Gastroesophageal sphincter (tissue), 4 donors: ENCODE measurements at regions not wholly inside any gene's neighbourhood (a gene's known extent, or its start where the extent isn't known, plus 50 kb on each side); places are given as distances from the start of the nearest gene placed in this dataset.

ENCODE experiments used
- ATAC-seq: fragments of 150-250 bp; one replicate; pipeline ENCODE4 v1.9.1; 2016; ENCODE audit warnings: mild to moderate bottlenecking, moderate library complexity
- H3K27ac ChIP-seq, 4 donors: fragments of 200-600 bp; sonication (generic) in 3 of 4; 1 replicate in 3 of 4; 2 replicates in 1 of 4; pipeline ENCODE4 v1.5.1; 2016 to 2019
- H3K27me3 ChIP-seq: fragments of 200-600 bp; sonication (generic); one replicate; pipeline ENCODE4 v1.5.1; 2019
- H3K36me3 ChIP-seq, 2 donors: fragments of 200-600 bp; sonication (generic); one replicate each; pipeline ENCODE4 v1.5.1; 2019; ENCODE audit warnings: control low read depth in 1 of 2
- H3K4me1 ChIP-seq, 3 donors: fragments of 200-600 bp; sonication (generic); 1 replicate in 2 of 3; 2 replicates in 1 of 3; pipeline ENCODE4 v1.5.1; 2016 to 2019; ENCODE audit warnings: control low read depth in 2 of 3
- H3K4me3 ChIP-seq, 2 donors: fragments of 200-600 bp; sonication (generic); one replicate each; pipeline ENCODE4 v1.5.1; 2019; ENCODE audit warnings: mild to moderate bottlenecking in 1 of 2, moderate library complexity in 1 of 2
- H3K9me3 ChIP-seq, 3 donors: fragments of 200-600 bp; sonication (generic); one replicate each; pipeline ENCODE4 v1.5.1; 2017 to 2019; ENCODE audit warnings: control low read depth in 2 of 3
- EP300 ChIP-seq: sonication (generic); formaldehyde crosslinking; IDR thresholded peaks from one replicate; pipeline ENCODE4 v1.6.1; 2017; ENCODE audit warnings: antibody characterized with exemption, mild to moderate bottlenecking
- POLR2A ChIP-seq, 2 donors: fragments of 450-650 bp; IDR thresholded peaks; one replicate each; pipeline ENCODE4 v1.6.1; 2017; ENCODE audit warnings: antibody characterized with exemption in 2 of 2, mild to moderate bottlenecking in 2 of 2, moderate library complexity in 1 of 2
- POLR2AphosphoS5 ChIP-seq: sonication (generic); formaldehyde crosslinking; IDR thresholded peaks from one replicate; pipeline ENCODE4 v1.6.1; 2017; ENCODE audit warnings: antibody characterized with exemption
- WGBS, 2 donors: methylation state at CpG; one replicate each; pipeline ENCODE4 v1.1.5; 2018; ENCODE audit warnings: low coverage in 1 of 2; 5-methylcytosine and 5-hydroxymethylcytosine counted together
- TF ChIP-seq, protein P1 (sequence below), 4 experiments: fragments of 200-600 bp in 2 of 4; fragments of 450-650 bp in 2 of 4; sonication (generic) in 1 of 4; IDR thresholded peaks; one replicate each; pipeline ENCODE4 v1.5.1; 2017 to 2019; ENCODE audit warnings: antibody characterized with exemption in 4 of 4, mild to moderate bottlenecking in 2 of 4, moderate library complexity in 2 of 4

DNA sequence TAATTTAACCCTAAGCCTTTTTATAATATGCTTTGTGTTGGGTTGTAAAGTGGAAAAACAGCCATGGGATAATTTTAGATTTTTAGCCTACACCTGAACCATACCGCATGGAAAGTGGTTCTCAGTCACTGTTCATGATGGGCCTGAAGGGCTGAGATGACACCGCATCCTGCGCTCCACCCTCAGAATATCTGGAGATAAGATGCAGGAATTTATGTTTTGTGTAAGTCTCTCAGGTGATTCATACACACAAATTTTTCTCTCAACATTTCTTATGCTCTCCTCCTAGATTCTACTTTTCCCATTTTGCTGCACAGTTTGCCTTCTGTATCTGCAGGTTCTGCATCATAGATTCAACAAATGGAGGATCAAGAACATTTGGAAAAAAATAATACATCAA lies 191.3 kb upstream of the PHACTR1 start:
- no peak overlapping the region for H3K4me3 ChIP-seq
- 97 to 98% methylated on average over 3 of the region's 3 CpGs for WGBS, 2 donors
- H3K4me1 ChIP-seq: peaks cover 0 to 19% (median 0%) of the 10 kb centered on the region in 3 donors
- no peak for ATAC-seq
- TF ChIP-seq EP300: no peak
- TF ChIP-seq POLR2A (IDR thresholded peaks at IDR 0.05): no peak
- TF ChIP-seq POLR2AphosphoS5: no peak
- TF ChIP-seq, protein P1, sequence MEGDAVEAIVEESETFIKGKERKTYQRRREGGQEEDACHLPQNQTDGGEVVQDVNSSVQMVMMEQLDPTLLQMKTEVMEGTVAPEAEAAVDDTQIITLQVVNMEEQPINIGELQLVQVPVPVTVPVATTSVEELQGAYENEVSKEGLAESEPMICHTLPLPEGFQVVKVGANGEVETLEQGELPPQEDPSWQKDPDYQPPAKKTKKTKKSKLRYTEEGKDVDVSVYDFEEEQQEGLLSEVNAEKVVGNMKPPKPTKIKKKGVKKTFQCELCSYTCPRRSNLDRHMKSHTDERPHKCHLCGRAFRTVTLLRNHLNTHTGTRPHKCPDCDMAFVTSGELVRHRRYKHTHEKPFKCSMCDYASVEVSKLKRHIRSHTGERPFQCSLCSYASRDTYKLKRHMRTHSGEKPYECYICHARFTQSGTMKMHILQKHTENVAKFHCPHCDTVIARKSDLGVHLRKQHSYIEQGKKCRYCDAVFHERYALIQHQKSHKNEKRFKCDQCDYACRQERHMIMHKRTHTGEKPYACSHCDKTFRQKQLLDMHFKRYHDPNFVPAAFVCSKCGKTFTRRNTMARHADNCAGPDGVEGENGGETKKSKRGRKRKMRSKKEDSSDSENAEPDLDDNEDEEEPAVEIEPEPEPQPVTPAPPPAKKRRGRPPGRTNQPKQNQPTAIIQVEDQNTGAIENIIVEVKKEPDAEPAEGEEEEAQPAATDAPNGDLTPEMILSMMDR (IDR thresholded peaks at IDR 0.05): no peak
- no peak overlapping the region for H3K27ac ChIP-seq
- H3K36me3 ChIP-seq: no peaks in the 10 kb centered on the region
- H3K9me3 ChIP-seq: peaks cover 0 to 10% (median 0%) of the 10 kb centered on the region in 3 donors
- H3K27me3 ChIP-seq: no peaks in the 10 kb centered on the region

GRCh38 chr6:12527339-12527738 lies 189.2 kb upstream of the PHACTR1 start:
- H3K36me3 ChIP-seq: no peaks in the 10 kb centered on the region
- ATAC-seq: no peak
- no peak for TF ChIP-seq POLR2AphosphoS5
- no peak for TF ChIP-seq POLR2A (IDR thresholded peaks at IDR 0.05)
- no peak for TF ChIP-seq EP300
- TF ChIP-seq, protein P1 (IDR thresholded peaks at IDR 0.05): no peak
- no peak overlapping the region for H3K4me3 ChIP-seq
- peaks cover 0 to 19% (median 0%) of the 10 kb centered on the region in 3 donors for H3K4me1 ChIP-seq
- peaks cover 0 to 10% (median 0%) of the 10 kb centered on the region in 3 donors for H3K9me3 ChIP-seq
- H3K27ac ChIP-seq: no peak overlapping the region
- H3K27me3 ChIP-seq: no peaks in the 10 kb centered on the region
- WGBS, 2 donors: 62 to 95% methylated on average over 2 of the region's 2 CpGs

DNA sequence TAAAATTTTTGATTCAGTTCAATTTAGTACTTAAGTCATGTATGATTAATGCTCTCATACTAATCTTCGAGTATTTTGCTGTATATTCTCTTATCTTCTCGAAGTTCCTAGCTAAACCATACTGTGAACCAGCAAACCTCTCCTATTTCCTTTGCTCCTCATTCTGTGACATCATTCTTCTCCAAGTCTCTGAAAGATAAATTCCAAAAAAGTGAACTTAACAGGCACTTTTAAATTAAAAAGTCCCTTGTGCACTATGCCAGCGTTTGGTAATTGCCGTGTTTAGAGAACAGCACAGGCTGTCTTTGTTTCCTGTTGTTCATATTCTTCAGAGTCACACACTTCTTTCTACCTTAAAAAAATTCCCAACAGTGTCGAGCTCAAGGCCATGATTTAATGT lies 188.4 kb upstream of the PHACTR1 start:
- TF ChIP-seq POLR2AphosphoS5 (no peak), POLR2A (IDR thresholded peaks at IDR 0.05) (no peak), EP300 (no peak)
- TF ChIP-seq, protein P1 (IDR thresholded peaks at IDR 0.05): no peak
- peak overlapping the region; percentile 34 to 55 (median 40) for H3K27ac ChIP-seq
- 10 to 25% methylated on average over 5 of the region's 5 CpGs for WGBS, 2 donors

DNA sequence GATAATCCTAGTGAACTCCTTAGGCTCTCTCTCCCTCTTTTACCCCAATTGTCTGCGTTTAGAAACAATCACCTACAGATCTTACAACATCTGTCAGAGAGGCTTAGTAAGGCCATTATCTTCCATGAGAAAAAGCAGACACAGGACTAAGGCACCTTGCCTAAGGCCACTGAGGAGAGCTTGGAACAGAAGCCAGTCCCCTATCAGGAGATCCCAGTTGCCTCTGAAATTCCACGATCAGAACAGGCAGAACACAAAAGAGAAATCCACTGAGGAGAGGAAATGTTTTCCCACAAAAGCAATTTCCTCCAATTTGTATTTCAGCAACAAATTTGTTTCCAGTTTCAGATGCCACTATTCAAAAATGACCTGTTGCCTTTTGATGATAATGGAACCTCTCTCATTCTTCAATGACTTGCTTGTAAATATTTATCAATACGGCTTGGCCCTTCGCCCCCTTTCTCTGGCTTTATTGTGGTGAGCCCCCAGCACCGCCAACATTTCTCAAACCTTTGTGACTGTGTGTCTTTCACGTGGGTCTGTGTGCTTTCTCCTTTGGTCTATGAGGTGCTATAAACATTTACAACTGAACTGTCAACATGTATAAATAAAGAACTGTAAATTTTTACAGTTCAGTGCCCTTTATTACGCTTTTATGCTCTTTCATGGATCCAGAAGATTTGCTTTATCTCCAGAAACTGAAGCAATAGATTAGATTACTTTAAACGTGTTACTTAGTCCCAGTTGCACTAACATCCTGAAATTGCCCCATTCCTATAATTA lies 187.8 kb upstream of the PHACTR1 start:
- peaks cover 0 to 10% (median 0%) of the 10 kb centered on the region in 3 donors for H3K9me3 ChIP-seq
- TF ChIP-seq POLR2AphosphoS5 (no peak), POLR2A (IDR thresholded peaks at IDR 0.05) (no peak), EP300 (no peak)
- TF ChIP-seq, protein P1 (IDR thresholded peaks at IDR 0.05): no peak
- H3K4me3 ChIP-seq: no peak overlapping the region
- 18 to 22% methylated on average over 8 of the region's 8 CpGs for WGBS, 2 donors
- H3K4me1 ChIP-seq: peaks cover 0 to 19% (median 0%) of the 10 kb centered on the region in 3 donors
- no peaks in the 10 kb centered on the region for H3K36me3 ChIP-seq
- H3K27ac ChIP-seq: peak overlapping the region; percentile 34 to 55 (median 40)
- no peak for ATAC-seq
- H3K27me3 ChIP-seq: no peaks in the 10 kb centered on the region

More for the DNA sequence above, 188.4 kb upstream of the PHACTR1 start:
- Histone ChIP-seq H3K27me3 (no peaks in the 10 kb centered on the region), H3K4me3 (no peak overlapping the region), H3K36me3 (no peaks in the 10 kb centered on the region), H3K4me1 (peaks cover 0 to 19% (median 0%) of the 10 kb centered on the region in 3 donors), H3K9me3 (peaks cover 0 to 10% (median 0%) of the 10 kb centered on the region in 3 donors)
- ATAC-seq: no peak
